GM12878 (cell line): ENCODE measurements at regions not wholly inside any gene's neighbourhood (a gene's known extent, or its start where the extent isn't known, plus 50 kb on each side); places are given as distances from the start of the nearest gene placed in this dataset.

Experiments
- BACH1 ChIP-seq: fragments of 450-650 bp; IDR thresholded peaks from 2 replicates; pipeline ENCODE4 v1.6.1; 2017; ENCODE audit warnings: mild to moderate bottlenecking, borderline replicate concordance
- BCL11A ChIP-seq: IDR thresholded peaks from 2 replicates; pipeline ENCODE4 v1.6.1; 2011; ENCODE audit warnings: low read depth, low read length
- CREB1 ChIP-seq: IDR thresholded peaks from 2 replicates; pipeline ENCODE4 v1.6.1; 2012; ENCODE audit warnings: low read depth, mild to moderate bottlenecking, inconsistent platforms
- IRF4 ChIP-seq: IDR thresholded peaks from 2 replicates; pipeline ENCODE4 v1.6.1; 2011; ENCODE audit warnings: low read depth, low read length
- KAT2A ChIP-seq: conservative IDR thresholded peaks from 2 replicates; pipeline ENCODE4 v1.6.1; 2011; ENCODE audit warnings: low read depth, low read length; ENCODE audit not compliant: control insufficient read depth
- MEF2B ChIP-seq: fragments of 450-650 bp; IDR thresholded peaks from 2 replicates; pipeline ENCODE4 v1.6.1; 2018; ENCODE audit warnings: mild to moderate bottlenecking, moderate library complexity; ENCODE audit not compliant: partially characterized antibody, poor library complexity, severe bottlenecking
- MYB ChIP-seq: fragments of 150-350 bp; IDR thresholded peaks from 2 replicates; pipeline ENCODE4 v1.6.1; 2014; ENCODE audit warnings: mild to moderate bottlenecking, low read depth, low read length, borderline replicate concordance
- POLR2AphosphoS5 ChIP-seq: IDR thresholded peaks from 2 replicates; pipeline ENCODE4 v1.6.1; 2011; ENCODE audit warnings: mild to moderate bottlenecking, low read length, inconsistent platforms
- RCOR1 ChIP-seq: conservative IDR thresholded peaks from 2 replicates; pipeline ENCODE4 v1.6.1; 2012; ENCODE audit warnings: low read depth, low read length, improper control_type of control experiment
- RELA ChIP-seq: fragments of 450-650 bp; IDR thresholded peaks from 2 replicates; pipeline ENCODE4 v1.8.0; 2014; ENCODE audit warnings: borderline replicate concordance; ENCODE audit not compliant: partially characterized antibody
- SREBF2 ChIP-seq: IDR thresholded peaks from 2 replicates; pipeline ENCODE4 v1.6.1; 2012; ENCODE audit warnings: mild to moderate bottlenecking, low read length
- TCF3 ChIP-seq: IDR thresholded peaks from 2 replicates; pipeline ENCODE4 v1.6.1; 2012; ENCODE audit warnings: low read depth, mild to moderate bottlenecking, low read length, borderline replicate concordance; ENCODE audit not compliant: insufficient read depth
- TF ChIP-seq, protein P1 (sequence below): fragments of 450-650 bp; conservative IDR thresholded peaks from 2 replicates; pipeline ENCODE4 v1.6.1; 2017; ENCODE audit warnings: mild to moderate bottlenecking, moderate library complexity
- TF ChIP-seq, protein P2 (sequence below): IDR thresholded peaks from 2 replicates; pipeline ENCODE4 v1.6.1; 2012; ENCODE audit warnings: low read depth, low read length, improper control_type of control experiment
- TF ChIP-seq, protein P3 (sequence below): fragments of 450-650 bp; IDR thresholded peaks from 2 replicates; pipeline ENCODE4 v1.6.1; 2017; ENCODE audit warnings: mild to moderate bottlenecking, low read depth, inconsistent platforms; ENCODE audit not compliant: poor library complexity, severe bottlenecking

DNA sequence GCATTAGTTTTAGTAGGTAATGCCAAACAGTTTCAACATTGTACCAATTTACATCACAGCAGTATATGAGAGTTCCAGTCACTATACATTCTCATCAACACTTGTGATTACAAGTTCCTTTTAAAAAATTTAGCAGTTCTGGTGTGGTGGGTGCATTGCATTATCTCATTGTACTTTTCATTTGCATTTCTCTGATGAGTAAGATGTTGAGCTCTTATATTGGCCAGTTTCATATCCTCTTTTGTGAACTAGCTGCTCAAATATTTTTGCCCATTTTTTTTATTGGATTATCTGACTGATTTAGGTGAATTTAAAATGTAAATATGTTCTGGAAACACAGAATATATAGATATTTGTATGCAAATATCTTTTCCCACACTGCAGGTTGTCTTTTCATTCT lies 160.9 kb upstream of the NR3C1 start (continued):
- TF ChIP-seq, protein P1, sequence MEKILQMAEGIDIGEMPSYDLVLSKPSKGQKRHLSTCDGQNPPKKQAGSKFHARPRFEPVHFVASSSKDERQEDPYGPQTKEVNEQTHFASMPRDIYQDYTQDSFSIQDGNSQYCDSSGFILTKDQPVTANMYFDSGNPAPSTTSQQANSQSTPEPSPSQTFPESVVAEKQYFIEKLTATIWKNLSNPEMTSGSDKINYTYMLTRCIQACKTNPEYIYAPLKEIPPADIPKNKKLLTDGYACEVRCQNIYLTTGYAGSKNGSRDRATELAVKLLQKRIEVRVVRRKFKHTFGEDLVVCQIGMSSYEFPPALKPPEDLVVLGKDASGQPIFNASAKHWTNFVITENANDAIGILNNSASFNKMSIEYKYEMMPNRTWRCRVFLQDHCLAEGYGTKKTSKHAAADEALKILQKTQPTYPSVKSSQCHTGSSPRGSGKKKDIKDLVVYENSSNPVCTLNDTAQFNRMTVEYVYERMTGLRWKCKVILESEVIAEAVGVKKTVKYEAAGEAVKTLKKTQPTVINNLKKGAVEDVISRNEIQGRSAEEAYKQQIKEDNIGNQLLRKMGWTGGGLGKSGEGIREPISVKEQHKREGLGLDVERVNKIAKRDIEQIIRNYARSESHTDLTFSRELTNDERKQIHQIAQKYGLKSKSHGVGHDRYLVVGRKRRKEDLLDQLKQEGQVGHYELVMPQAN = no peak
- peak; percentile 66; the same call in 1 of the 2 replicates for TF ChIP-seq BCL11A
- TF ChIP-seq RELA = no peak
- TF ChIP-seq MYB = no peak
- TF ChIP-seq MEF2B = peak; percentile 28
- TF ChIP-seq, protein P2, sequence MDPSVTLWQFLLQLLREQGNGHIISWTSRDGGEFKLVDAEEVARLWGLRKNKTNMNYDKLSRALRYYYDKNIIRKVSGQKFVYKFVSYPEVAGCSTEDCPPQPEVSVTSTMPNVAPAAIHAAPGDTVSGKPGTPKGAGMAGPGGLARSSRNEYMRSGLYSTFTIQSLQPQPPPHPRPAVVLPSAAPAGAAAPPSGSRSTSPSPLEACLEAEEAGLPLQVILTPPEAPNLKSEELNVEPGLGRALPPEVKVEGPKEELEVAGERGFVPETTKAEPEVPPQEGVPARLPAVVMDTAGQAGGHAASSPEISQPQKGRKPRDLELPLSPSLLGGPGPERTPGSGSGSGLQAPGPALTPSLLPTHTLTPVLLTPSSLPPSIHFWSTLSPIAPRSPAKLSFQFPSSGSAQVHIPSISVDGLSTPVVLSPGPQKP = no peak
- peak; percentile 46; the same call in 1 of the 2 replicates for TF ChIP-seq CREB1
- peak; percentile 70; the same call in 1 of the 2 replicates for TF ChIP-seq BACH1
- no peak for TF ChIP-seq SREBF2
- TF ChIP-seq TCF3 = no peak
- TF ChIP-seq IRF4 = peak; percentile 93
- TF ChIP-seq KAT2A = no peak
- TF ChIP-seq RCOR1 = no peak
- TF ChIP-seq POLR2AphosphoS5 = no peak
- TF ChIP-seq, protein P3, sequence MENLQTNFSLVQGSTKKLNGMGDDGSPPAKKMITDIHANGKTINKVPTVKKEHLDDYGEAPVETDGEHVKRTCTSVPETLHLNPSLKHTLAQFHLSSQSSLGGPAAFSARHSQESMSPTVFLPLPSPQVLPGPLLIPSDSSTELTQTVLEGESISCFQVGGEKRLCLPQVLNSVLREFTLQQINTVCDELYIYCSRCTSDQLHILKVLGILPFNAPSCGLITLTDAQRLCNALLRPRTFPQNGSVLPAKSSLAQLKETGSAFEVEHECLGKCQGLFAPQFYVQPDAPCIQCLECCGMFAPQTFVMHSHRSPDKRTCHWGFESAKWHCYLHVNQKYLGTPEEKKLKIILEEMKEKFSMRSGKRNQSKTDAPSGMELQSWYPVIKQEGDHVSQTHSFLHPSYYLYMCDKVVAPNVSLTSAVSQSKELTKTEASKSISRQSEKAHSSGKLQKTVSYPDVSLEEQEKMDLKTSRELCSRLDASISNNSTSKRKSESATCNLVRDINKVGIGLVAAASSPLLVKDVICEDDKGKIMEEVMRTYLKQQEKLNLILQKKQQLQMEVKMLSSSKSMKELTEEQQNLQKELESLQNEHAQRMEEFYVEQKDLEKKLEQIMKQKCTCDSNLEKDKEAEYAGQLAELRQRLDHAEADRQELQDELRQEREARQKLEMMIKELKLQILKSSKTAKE = peak; percentile 46
- TF ChIP-seq, all 136 proteins: peak for 34
